K562 (cell line): ENCODE measurements at regions not wholly inside any gene's neighbourhood (a gene's known extent, or its start where the extent isn't known, plus 50 kb on each side); places are given as distances from the start of the nearest gene placed in this dataset.

Experiments
- BDP1 ChIP-seq: IDR thresholded peaks from 3 replicates; pipeline ENCODE4 v1.6.1; 2011; ENCODE audit not compliant: insufficient read length, insufficient read depth
- HMG20B ChIP-seq: fragments of 250-450 bp; sonication (Bioruptor Pico); IDR thresholded peaks from 2 replicates; pipeline ENCODE4 v1.5.0; 2021; ENCODE audit warnings: mild to moderate bottlenecking
- SMAD3 ChIP-seq: fragments of 450-650 bp; formaldehyde crosslinking; conservative IDR thresholded peaks from 2 replicates; pipeline ENCODE4 v1.4.0; 2020; ENCODE audit warnings: mild to moderate bottlenecking
- ZBTB8A ChIP-seq: fragments of 450-650 bp; IDR thresholded peaks from 2 replicates; pipeline ENCODE4 v1.6.1; 2018; ENCODE audit warnings: mild to moderate bottlenecking, moderate library complexity; ENCODE audit not compliant: partially characterized antibody
- ZC3H8 ChIP-seq: fragments of 450-650 bp; IDR thresholded peaks from 2 replicates; pipeline ENCODE4 v1.6.1; 2017
- ZFX ChIP-seq: sonication (generic); formaldehyde crosslinking; IDR thresholded peaks from 2 replicates; pipeline ENCODE4 v1.8.0; 2022; ENCODE audit warnings: mild to moderate bottlenecking, missing genetic modification reagents, moderate library complexity
- TF ChIP-seq, protein P1 (sequence below), 2 experiments: fragments of 450-650 bp; formaldehyde crosslinking in 1 of 2; IDR thresholded peaks; 2 replicates each; pipeline versions ENCODE4 v1.4.0 to v1.6.1; 2014 to 2020; ENCODE audit warnings: mild to moderate bottlenecking in 2 of 2, borderline replicate concordance in 1 of 2, low read depth in 1 of 2
- TF ChIP-seq, protein P2 (sequence below), 3 experiments: IDR thresholded peaks in 2 of 3; conservative IDR thresholded peaks in 1 of 3; 2 replicates each; pipeline ENCODE4 v1.5.1; 2011 to 2012; ENCODE audit warnings: low read length in 3 of 3, mild to moderate bottlenecking in 3 of 3, control low read depth in 2 of 3, improper control_type of control experiment in 1 of 3, inconsistent platforms in 1 of 3, low read depth in 1 of 3, mixed read lengths in 1 of 3, moderate library complexity in 1 of 3; ENCODE audit not compliant: insufficient read depth in 2 of 3

DNA sequence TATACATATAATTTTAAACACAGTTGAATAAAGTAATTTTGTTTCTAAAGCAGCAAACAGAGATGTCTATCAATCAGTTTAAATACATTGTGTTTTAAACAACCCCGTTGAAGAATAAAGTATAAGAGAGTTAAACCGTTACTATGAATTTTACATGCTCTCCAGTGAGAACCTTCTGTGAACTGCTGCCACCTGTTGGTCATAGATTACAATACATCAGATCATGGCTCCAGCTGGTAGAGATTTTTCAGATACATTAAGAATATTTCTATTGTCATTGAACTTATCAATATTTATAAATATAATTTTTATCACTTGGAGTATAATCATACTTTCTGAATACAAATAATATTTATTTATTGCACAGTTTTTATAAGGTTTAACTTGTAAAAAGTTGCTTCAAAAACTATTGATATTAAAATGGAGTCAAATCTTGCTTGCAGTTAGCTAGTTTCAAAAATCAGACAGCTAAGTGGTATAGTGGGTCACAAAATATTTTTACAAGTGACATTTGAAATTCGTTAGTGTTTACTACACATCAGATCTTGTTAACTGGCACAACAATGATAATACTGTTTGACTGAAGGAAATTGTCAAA lies 561.2 kb upstream of the PHF14 start (continued):
- TF ChIP-seq, protein P1, sequence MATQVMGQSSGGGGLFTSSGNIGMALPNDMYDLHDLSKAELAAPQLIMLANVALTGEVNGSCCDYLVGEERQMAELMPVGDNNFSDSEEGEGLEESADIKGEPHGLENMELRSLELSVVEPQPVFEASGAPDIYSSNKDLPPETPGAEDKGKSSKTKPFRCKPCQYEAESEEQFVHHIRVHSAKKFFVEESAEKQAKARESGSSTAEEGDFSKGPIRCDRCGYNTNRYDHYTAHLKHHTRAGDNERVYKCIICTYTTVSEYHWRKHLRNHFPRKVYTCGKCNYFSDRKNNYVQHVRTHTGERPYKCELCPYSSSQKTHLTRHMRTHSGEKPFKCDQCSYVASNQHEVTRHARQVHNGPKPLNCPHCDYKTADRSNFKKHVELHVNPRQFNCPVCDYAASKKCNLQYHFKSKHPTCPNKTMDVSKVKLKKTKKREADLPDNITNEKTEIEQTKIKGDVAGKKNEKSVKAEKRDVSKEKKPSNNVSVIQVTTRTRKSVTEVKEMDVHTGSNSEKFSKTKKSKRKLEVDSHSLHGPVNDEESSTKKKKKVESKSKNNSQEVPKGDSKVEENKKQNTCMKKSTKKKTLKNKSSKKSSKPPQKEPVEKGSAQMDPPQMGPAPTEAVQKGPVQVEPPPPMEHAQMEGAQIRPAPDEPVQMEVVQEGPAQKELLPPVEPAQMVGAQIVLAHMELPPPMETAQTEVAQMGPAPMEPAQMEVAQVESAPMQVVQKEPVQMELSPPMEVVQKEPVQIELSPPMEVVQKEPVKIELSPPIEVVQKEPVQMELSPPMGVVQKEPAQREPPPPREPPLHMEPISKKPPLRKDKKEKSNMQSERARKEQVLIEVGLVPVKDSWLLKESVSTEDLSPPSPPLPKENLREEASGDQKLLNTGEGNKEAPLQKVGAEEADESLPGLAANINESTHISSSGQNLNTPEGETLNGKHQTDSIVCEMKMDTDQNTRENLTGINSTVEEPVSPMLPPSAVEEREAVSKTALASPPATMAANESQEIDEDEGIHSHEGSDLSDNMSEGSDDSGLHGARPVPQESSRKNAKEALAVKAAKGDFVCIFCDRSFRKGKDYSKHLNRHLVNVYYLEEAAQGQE (IDR thresholded peaks at IDR 0.05; ENCODE audit: borderline replicate concordance) = peak; percentile 31; the same call in 1 of the 2 replicates
- TF ChIP-seq, protein P1 (CRISPR knock-in tag; IDR thresholded peaks at IDR 0.05; ENCODE audit: low read depth) = no peak
- TF ChIP-seq ZC3H8 (no peak), ZBTB8A (no peak), ZFX (CRISPR knock-in tag) (no peak), BDP1 (no peak), HMG20B (no peak), SMAD3 (CRISPR knock-in tag) (no peak)
- TF ChIP-seq, protein P2, sequence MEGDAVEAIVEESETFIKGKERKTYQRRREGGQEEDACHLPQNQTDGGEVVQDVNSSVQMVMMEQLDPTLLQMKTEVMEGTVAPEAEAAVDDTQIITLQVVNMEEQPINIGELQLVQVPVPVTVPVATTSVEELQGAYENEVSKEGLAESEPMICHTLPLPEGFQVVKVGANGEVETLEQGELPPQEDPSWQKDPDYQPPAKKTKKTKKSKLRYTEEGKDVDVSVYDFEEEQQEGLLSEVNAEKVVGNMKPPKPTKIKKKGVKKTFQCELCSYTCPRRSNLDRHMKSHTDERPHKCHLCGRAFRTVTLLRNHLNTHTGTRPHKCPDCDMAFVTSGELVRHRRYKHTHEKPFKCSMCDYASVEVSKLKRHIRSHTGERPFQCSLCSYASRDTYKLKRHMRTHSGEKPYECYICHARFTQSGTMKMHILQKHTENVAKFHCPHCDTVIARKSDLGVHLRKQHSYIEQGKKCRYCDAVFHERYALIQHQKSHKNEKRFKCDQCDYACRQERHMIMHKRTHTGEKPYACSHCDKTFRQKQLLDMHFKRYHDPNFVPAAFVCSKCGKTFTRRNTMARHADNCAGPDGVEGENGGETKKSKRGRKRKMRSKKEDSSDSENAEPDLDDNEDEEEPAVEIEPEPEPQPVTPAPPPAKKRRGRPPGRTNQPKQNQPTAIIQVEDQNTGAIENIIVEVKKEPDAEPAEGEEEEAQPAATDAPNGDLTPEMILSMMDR (IDR thresholded peaks at IDR 0.05 in 2 of 3, conservative IDR thresholded peaks at IDR 0.05 in 1 of 3; ENCODE audit: insufficient read depth in 2 of 3, low read depth in 1 of 3, low read length in 3 of 3) = peak; percentile 35 to 60 (median 36); a peak in 4 of 6 replicates
